ENCODE measurements at regions not wholly inside any gene's neighbourhood (a gene's known extent, or its start where the extent isn't known, plus 50 kb on each side); places are given as distances from the start of the nearest gene placed in this dataset.

- WGBS (ENCODE audit: insufficient coverage, low lambda C conversion rate) = no CpG with 5 or more reads among the region's 17 CpGs
- Histone ChIP-seq H3K4me3 (ENCODE audit: low read length) (no peak overlapping the region), H3K27me3 (ENCODE audit: control insufficient read depth, insufficient read depth, low read length) (no peaks in the 10 kb centered on the region), H3K27ac (ENCODE audit: low read length) (no peak overlapping the region), H3K9me3 (ENCODE audit: control insufficient read depth, low read depth, low read length) (peaks cover 17% of the 10 kb centered on the region), H3K36me3 (ENCODE audit: control insufficient read depth, insufficient read depth, low read length) (no peaks in the 10 kb centered on the region), H3K4me1 (ENCODE audit: control insufficient read depth, insufficient read depth, low read length) (no peaks in the 10 kb centered on the region)
- no peak for DNase-seq
Observed at GRCh38 chr2:134109246-134109645, 144.6 kb upstream of the MGAT5 start.

- Histone ChIP-seq H3K9me3 (ENCODE audit: control insufficient read depth, low read depth, low read length) (peaks cover 17% of the 10 kb centered on the region), H3K4me3 (ENCODE audit: low read length) (no peak overlapping the region), H3K36me3 (ENCODE audit: control insufficient read depth, insufficient read depth, low read length) (no peaks in the 10 kb centered on the region), H3K4me1 (ENCODE audit: control insufficient read depth, insufficient read depth, low read length) (no peaks in the 10 kb centered on the region), H3K27ac (ENCODE audit: low read length) (no peak overlapping the region), H3K27me3 (ENCODE audit: control insufficient read depth, insufficient read depth, low read length) (no peaks in the 10 kb centered on the region)
- no peak for DNase-seq
- no CpG with 5 or more reads among the region's 13 CpGs for WGBS (ENCODE audit: insufficient coverage, low lambda C conversion rate)
Observed at GRCh38 chr2:134109725-134110124, 144.1 kb upstream of the MGAT5 start.

GRCh38 chr2:134110532-134110931 is 143.3 kb upstream of the MGAT5 start:
- peaks cover 17% of the 10 kb centered on the region for H3K9me3 ChIP-seq (ENCODE audit: control insufficient read depth, low read depth, low read length)
- H3K27ac ChIP-seq (ENCODE audit: low read length) = no peak overlapping the region
- H3K36me3 ChIP-seq (ENCODE audit: control insufficient read depth, insufficient read depth, low read length) = no peaks in the 10 kb centered on the region
- no peak overlapping the region for H3K4me3 ChIP-seq (ENCODE audit: low read length)
- no CpG with 5 or more reads among the region's 3 CpGs for WGBS (ENCODE audit: insufficient coverage, low lambda C conversion rate)
- no peaks in the 10 kb centered on the region for H3K4me1 ChIP-seq (ENCODE audit: control insufficient read depth, insufficient read depth, low read length)
- DNase-seq = no peak
- H3K27me3 ChIP-seq (ENCODE audit: control insufficient read depth, insufficient read depth, low read length) = no peaks in the 10 kb centered on the region

GRCh38 chr2:134117676-134118075 is 136.2 kb upstream of the MGAT5 start:
- Histone ChIP-seq H3K4me3 (ENCODE audit: low read length) (no peak overlapping the region), H3K36me3 (ENCODE audit: control insufficient read depth, insufficient read depth, low read length) (no peaks in the 10 kb centered on the region), H3K27me3 (ENCODE audit: control insufficient read depth, insufficient read depth, low read length) (no peaks in the 10 kb centered on the region), H3K4me1 (ENCODE audit: control insufficient read depth, insufficient read depth, low read length) (peaks cover 10% of the 10 kb centered on the region), H3K9me3 (ENCODE audit: control insufficient read depth, low read depth, low read length) (no peaks in the 10 kb centered on the region), H3K27ac (ENCODE audit: low read length) (no peak overlapping the region)
- whole genome bisulfite sequencing (ENCODE audit: insufficient coverage, low lambda C conversion rate) = 17% methylated on average over 1 of the region's 2 CpGs
- no peak for DNase-seq

- no peak overlapping the region for H3K4me3 ChIP-seq (ENCODE audit: low read length)
- H3K27ac ChIP-seq (ENCODE audit: low read length) = no peak overlapping the region
- no peaks in the 10 kb centered on the region for H3K36me3 ChIP-seq (ENCODE audit: control insufficient read depth, insufficient read depth, low read length)
- H3K4me1 ChIP-seq (ENCODE audit: control insufficient read depth, insufficient read depth, low read length) = peaks cover 16% of the 10 kb centered on the region
- DNase-seq = peak; percentile 80 to 82
- WGBS (ENCODE audit: insufficient coverage, low lambda C conversion rate) = no CpG with 5 or more reads among the region's 8 CpGs
- H3K27me3 ChIP-seq (ENCODE audit: control insufficient read depth, insufficient read depth, low read length) = no peaks in the 10 kb centered on the region
- H3K9me3 ChIP-seq (ENCODE audit: control insufficient read depth, low read depth, low read length) = no peaks in the 10 kb centered on the region
Observed at GRCh38 chr2:134118279-134119116, 135.4 kb upstream of the MGAT5 start.

GRCh38 chr2:134119117-134119712 is 134.7 kb upstream of the MGAT5 start:
- Histone ChIP-seq H3K27me3 (ENCODE audit: control insufficient read depth, insufficient read depth, low read length) (no peaks in the 10 kb centered on the region), H3K4me3 (ENCODE audit: low read length) (peak overlapping the region; percentile 76), H3K36me3 (ENCODE audit: control insufficient read depth, insufficient read depth, low read length) (no peaks in the 10 kb centered on the region), H3K4me1 (ENCODE audit: control insufficient read depth, insufficient read depth, low read length) (peaks cover 24% of the 10 kb centered on the region), H3K9me3 (ENCODE audit: control insufficient read depth, low read depth, low read length) (no peaks in the 10 kb centered on the region), H3K27ac (ENCODE audit: low read length) (no peak overlapping the region)
- no CpG with 5 or more reads among the region's 10 CpGs for WGBS (ENCODE audit: insufficient coverage, low lambda C conversion rate)
- no peak for DNase-seq

- Histone ChIP-seq H3K4me3 (ENCODE audit: low read length) (peak overlapping the region; percentile 76), H3K27ac (ENCODE audit: low read length) (peak overlapping the region; percentile 90), H3K27me3 (ENCODE audit: control insufficient read depth, insufficient read depth, low read length) (no peaks in the 10 kb centered on the region), H3K4me1 (ENCODE audit: control insufficient read depth, insufficient read depth, low read length) (peaks cover 28% of the 10 kb centered on the region), H3K9me3 (ENCODE audit: control insufficient read depth, low read depth, low read length) (no peaks in the 10 kb centered on the region), H3K36me3 (ENCODE audit: control insufficient read depth, insufficient read depth, low read length) (no peaks in the 10 kb centered on the region)
- peak; percentile 78 to 95 for DNase-seq
- no CpG with 5 or more reads among the region's 81 CpGs for WGBS (ENCODE audit: insufficient coverage, low lambda C conversion rate)
Observed at GRCh38 chr2:134119713-134120405, 134.0 kb upstream of the MGAT5 start.

GRCh38 chr2:134120406-134120732 is 133.5 kb upstream of the MGAT5 start:
- no peak for DNase-seq
- H3K4me1 ChIP-seq (ENCODE audit: control insufficient read depth, insufficient read depth, low read length) = peaks cover 33% of the 10 kb centered on the region
- WGBS (ENCODE audit: insufficient coverage, low lambda C conversion rate) = no CpG with 5 or more reads among the region's 37 CpGs
- H3K27me3 ChIP-seq (ENCODE audit: control insufficient read depth, insufficient read depth, low read length) = no peaks in the 10 kb centered on the region
- no peaks in the 10 kb centered on the region for H3K9me3 ChIP-seq (ENCODE audit: control insufficient read depth, low read depth, low read length)
- peak overlapping the region; percentile 48 for H3K27ac ChIP-seq (ENCODE audit: low read length)
- H3K36me3 ChIP-seq (ENCODE audit: control insufficient read depth, insufficient read depth, low read length) = no peaks in the 10 kb centered on the region
- H3K4me3 ChIP-seq (ENCODE audit: low read length) = peak overlapping the region; percentile 76

- peak overlapping the region; percentile 68 for H3K27ac ChIP-seq (ENCODE audit: low read length)
- no peaks in the 10 kb centered on the region for H3K27me3 ChIP-seq (ENCODE audit: control insufficient read depth, insufficient read depth, low read length)
- H3K4me1 ChIP-seq (ENCODE audit: control insufficient read depth, insufficient read depth, low read length) = peaks cover 39% of the 10 kb centered on the region
- peak overlapping the region; percentile 76 for H3K4me3 ChIP-seq (ENCODE audit: low read length)
- no peaks in the 10 kb centered on the region for H3K9me3 ChIP-seq (ENCODE audit: control insufficient read depth, low read depth, low read length)
- DNase-seq = peak; percentile 47 to 73
- no peaks in the 10 kb centered on the region for H3K36me3 ChIP-seq (ENCODE audit: control insufficient read depth, insufficient read depth, low read length)
- WGBS (ENCODE audit: insufficient coverage, low lambda C conversion rate) = no CpG with 5 or more reads among the region's 84 CpGs
Observed at GRCh38 chr2:134120733-134121630, 132.9 kb upstream of the MGAT5 start.

GRCh38 chr2:134122610-134123009 is 131.3 kb upstream of the MGAT5 start:
- Histone ChIP-seq H3K27ac (ENCODE audit: low read length) (no peak overlapping the region), H3K4me3 (ENCODE audit: low read length) (no peak overlapping the region), H3K4me1 (ENCODE audit: control insufficient read depth, insufficient read depth, low read length) (peaks cover 50% of the 10 kb centered on the region), H3K27me3 (ENCODE audit: control insufficient read depth, insufficient read depth, low read length) (no peaks in the 10 kb centered on the region), H3K36me3 (ENCODE audit: control insufficient read depth, insufficient read depth, low read length) (no peaks in the 10 kb centered on the region), H3K9me3 (ENCODE audit: control insufficient read depth, low read depth, low read length) (no peaks in the 10 kb centered on the region)
- WGBS (ENCODE audit: insufficient coverage, low lambda C conversion rate) = no CpG with 5 or more reads among the region's 3 CpGs
- DNase-seq = no peak

Measured in large intestine (tissue), 3 donors.